Neural cell (in vitro differentiated cells): ENCODE measurements at regions not wholly inside any gene's neighbourhood (a gene's known extent, or its start where the extent isn't known, plus 50 kb on each side); places are given as distances from the start of the nearest gene placed in this dataset.

Experiments used
- EP300 ChIP-seq: fragments of 450-650 bp; conservative IDR thresholded peaks from 2 replicates; pipeline ENCODE4 v1.6.1; 2014; ENCODE audit warnings: antibody characterized with exemption, mild to moderate bottlenecking, moderate library complexity; ENCODE audit not compliant: poor library complexity, severe bottlenecking
- EZH2 ChIP-seq: fragments of 200-600, 300-800 bp; shearing (Covaris generic), sonication (generic); IDR thresholded peaks from 2 replicates; pipeline ENCODE4 v1.6.1; 2014; ENCODE audit warnings: antibody characterized with exemption, low read length, borderline replicate concordance, mild to moderate bottlenecking; ENCODE audit not compliant: insufficient read depth, poor library complexity, severe bottlenecking
- POLR2AphosphoS5 ChIP-seq: IDR thresholded peaks from 2 replicates; pipeline ENCODE4 v1.6.1; 2012
- SMC3 ChIP-seq: fragments of 450-650 bp; conservative IDR thresholded peaks from 2 replicates; pipeline ENCODE4 v1.6.1; 2014; ENCODE audit warnings: antibody characterized with exemption, mild to moderate bottlenecking, moderate library complexity; ENCODE audit not compliant: poor library complexity
- TAF1 ChIP-seq: IDR thresholded peaks from 2 replicates; pipeline ENCODE4 v1.6.1; 2012; ENCODE audit warnings: low read depth
- TF ChIP-seq, protein P1 (sequence below): fragments of 450-650 bp; IDR thresholded peaks from 2 replicates; pipeline ENCODE4 v1.5.1; 2014; ENCODE audit warnings: antibody characterized with exemption, mild to moderate bottlenecking, moderate library complexity; ENCODE audit not compliant: poor library complexity, severe bottlenecking

DNA sequence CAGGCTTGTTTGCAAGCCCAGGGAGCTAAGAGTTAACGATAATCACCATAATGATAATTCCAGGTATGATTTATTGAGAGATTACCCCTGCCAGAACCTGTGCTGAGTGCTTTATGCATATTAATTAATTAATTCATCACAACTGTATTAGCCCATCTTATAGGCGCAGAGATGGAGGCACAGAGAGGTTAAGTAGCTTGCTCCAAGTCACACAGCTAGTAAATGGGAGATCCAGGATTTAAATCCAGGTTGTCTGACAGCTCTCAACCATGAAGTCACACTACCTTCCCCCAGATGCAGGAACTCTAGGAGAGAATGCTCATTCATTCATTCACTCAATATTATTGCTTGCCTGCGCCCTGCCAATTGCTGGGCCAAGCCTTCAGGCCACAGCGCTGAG is 84.5 kb downstream of the FAM241B start:
- TF ChIP-seq TAF1 (no peak), SMC3 (no peak), EP300 (no peak), POLR2AphosphoS5 (no peak), EZH2 (no peak)
- TF ChIP-seq, protein P1, sequence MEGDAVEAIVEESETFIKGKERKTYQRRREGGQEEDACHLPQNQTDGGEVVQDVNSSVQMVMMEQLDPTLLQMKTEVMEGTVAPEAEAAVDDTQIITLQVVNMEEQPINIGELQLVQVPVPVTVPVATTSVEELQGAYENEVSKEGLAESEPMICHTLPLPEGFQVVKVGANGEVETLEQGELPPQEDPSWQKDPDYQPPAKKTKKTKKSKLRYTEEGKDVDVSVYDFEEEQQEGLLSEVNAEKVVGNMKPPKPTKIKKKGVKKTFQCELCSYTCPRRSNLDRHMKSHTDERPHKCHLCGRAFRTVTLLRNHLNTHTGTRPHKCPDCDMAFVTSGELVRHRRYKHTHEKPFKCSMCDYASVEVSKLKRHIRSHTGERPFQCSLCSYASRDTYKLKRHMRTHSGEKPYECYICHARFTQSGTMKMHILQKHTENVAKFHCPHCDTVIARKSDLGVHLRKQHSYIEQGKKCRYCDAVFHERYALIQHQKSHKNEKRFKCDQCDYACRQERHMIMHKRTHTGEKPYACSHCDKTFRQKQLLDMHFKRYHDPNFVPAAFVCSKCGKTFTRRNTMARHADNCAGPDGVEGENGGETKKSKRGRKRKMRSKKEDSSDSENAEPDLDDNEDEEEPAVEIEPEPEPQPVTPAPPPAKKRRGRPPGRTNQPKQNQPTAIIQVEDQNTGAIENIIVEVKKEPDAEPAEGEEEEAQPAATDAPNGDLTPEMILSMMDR = no peak
